ENCODE measurements at regions not wholly inside any gene's neighbourhood (a gene's known extent, or its start where the extent isn't known, plus 50 kb on each side); places are given as distances from the start of the nearest gene placed in this dataset.

DNA sequence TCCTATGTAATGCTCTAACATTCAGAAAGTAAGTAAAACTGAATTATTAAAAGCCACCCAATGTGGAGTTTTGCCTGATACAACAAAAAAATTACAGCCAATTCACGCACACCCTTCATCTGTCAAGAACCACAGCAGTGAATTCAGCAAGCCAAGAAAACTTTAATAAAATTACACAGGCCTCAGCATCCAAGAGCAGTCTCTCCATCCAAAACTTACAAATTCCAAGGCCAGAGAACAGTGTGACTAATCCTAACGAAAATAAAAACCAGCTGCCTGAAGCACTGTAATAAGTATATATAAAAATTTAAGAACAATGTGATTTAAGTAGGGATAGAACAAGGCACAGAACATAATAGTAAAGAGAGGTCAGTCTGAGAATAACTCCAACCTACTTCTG is 54.2 kb downstream of the SIX6 start:
- Histone ChIP-seq H3K79me2 (ENCODE audit: control insufficient read depth, insufficient read depth, low read length) (no peaks in the 10 kb centered on the region), H3K27me3 (replicated peaks in 1 of 4; ENCODE audit: control extremely low read depth in 1 of 4, control insufficient read depth in 3 of 4, insufficient read depth in 4 of 4, low read length in 3 of 4) (no peaks in the 10 kb centered on the region), H3K27ac (ENCODE audit: low read length in 2 of 2) (no peak overlapping the region), H4K20me1 (ENCODE audit: control insufficient read depth, insufficient read depth, low read length, poor library complexity, severe bottlenecking) (no peaks in the 10 kb centered on the region), H3K9me3 (ENCODE audit: control extremely low read depth in 1 of 3, control insufficient read depth in 2 of 3, insufficient read depth in 1 of 3, low read length in 2 of 3) (no peaks in the 10 kb centered on the region), H3K36me3 (replicated peaks in 1 of 2; ENCODE audit: control extremely low read depth in 1 of 2, control insufficient read depth in 1 of 2, extremely low read depth in 1 of 2, insufficient read depth in 2 of 2, low read length in 1 of 2) (no peaks in the 10 kb centered on the region), H2AFZ (ENCODE audit: insufficient read depth, low read depth, low read length, poor library complexity, severe bottlenecking) (no peak overlapping the region), H3K4me3 (ENCODE audit: control extremely low read depth in 1 of 5, extremely low read depth in 1 of 5, insufficient read depth in 1 of 5, low read depth in 2 of 5, low read length in 4 of 5) (no peak overlapping the region), H3K4me2 (replicated peaks; ENCODE audit: low read depth, low read length, poor library complexity, severe bottlenecking) (no peak overlapping the region), H3K4me1 (ENCODE audit: control insufficient read depth in 2 of 2, insufficient read depth in 2 of 2, low read length in 2 of 2) (no peaks in the 10 kb centered on the region), H3K9ac (ENCODE audit: low read length) (no peak overlapping the region)
- POLR2A ChIA-PET = no interaction called here
- H3K4me1 Mint-ChIP-seq = peaks cover 3% of the 10 kb centered on the region
- CTCF ChIA-PET = interaction anchor here (1.1 kb wide), 1 partner anchor 213 kb away, joined by 5 read pairs; no protein-coding TSS in a partner anchor
- no peak for ATAC-seq (ENCODE audit: low read depth)
- H3K9me3 Mint-ChIP-seq (ENCODE audit: insufficient read depth) = no peaks in the 10 kb centered on the region
- H3K27me3 Mint-ChIP-seq = peaks cover 8% of the 10 kb centered on the region
- WGBS (ENCODE audit: insufficient coverage) = 0% methylated on average over 1 of the region's 2 CpGs
- no peak overlapping the region for H3K27ac Mint-ChIP-seq
- H3K4me3 Mint-ChIP-seq = no peak overlapping the region
- intact Hi-C loops (cut with micrococcal nuclease) = loop anchor here (5.0 to 10.0 kb wide), 2 partner anchors 211 to 378 kb away; no protein-coding TSS in a partner anchor
- DNase-seq = no peak
- TF ChIP-seq, protein P1, sequence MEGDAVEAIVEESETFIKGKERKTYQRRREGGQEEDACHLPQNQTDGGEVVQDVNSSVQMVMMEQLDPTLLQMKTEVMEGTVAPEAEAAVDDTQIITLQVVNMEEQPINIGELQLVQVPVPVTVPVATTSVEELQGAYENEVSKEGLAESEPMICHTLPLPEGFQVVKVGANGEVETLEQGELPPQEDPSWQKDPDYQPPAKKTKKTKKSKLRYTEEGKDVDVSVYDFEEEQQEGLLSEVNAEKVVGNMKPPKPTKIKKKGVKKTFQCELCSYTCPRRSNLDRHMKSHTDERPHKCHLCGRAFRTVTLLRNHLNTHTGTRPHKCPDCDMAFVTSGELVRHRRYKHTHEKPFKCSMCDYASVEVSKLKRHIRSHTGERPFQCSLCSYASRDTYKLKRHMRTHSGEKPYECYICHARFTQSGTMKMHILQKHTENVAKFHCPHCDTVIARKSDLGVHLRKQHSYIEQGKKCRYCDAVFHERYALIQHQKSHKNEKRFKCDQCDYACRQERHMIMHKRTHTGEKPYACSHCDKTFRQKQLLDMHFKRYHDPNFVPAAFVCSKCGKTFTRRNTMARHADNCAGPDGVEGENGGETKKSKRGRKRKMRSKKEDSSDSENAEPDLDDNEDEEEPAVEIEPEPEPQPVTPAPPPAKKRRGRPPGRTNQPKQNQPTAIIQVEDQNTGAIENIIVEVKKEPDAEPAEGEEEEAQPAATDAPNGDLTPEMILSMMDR (IDR thresholded peaks at IDR 0.05) = no peak
- TF ChIP-seq EZH2 (IDR thresholded peaks at IDR 0.05; ENCODE audit: borderline replicate concordance, insufficient read depth, low read depth, low read length, poor library complexity, severe bottlenecking) = no peak

DNA sequence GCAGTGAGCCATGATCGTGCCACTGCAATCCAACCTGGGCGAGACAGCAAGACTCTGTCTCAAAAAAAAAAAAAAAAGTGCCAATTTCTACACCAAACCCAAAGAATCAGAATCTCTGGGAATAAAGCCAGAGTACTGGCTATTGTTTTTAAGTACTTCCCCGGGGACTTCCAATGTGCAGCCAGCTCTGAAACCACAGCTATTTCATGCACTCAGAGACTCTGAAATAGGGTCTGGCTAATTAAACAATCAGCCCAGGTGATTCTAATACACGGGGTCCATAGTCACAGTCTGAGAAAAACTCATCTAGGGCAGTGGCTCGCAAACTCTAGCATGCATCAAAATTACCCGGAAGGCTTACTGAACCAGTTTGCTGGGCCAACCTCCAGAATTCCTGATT is 56.3 kb downstream of the SIX6 start:
- ATAC-seq (ENCODE audit: low read depth) = no peak
- H3K27me3 Mint-ChIP-seq = peaks cover 8% of the 10 kb centered on the region
- intact Hi-C loops (cut with micrococcal nuclease) = loop anchor here (10.0 kb wide), 1 partner anchor 380 kb away; no protein-coding TSS in a partner anchor
- H3K4me3 ChIP-seq (ENCODE audit: control extremely low read depth in 1 of 5, extremely low read depth in 1 of 5, insufficient read depth in 1 of 5, low read depth in 2 of 5, low read length in 4 of 5) = no peak overlapping the region
- DNase-seq = no peak
- TF ChIP-seq EZH2 (IDR thresholded peaks at IDR 0.05; ENCODE audit: borderline replicate concordance, insufficient read depth, low read depth, low read length, poor library complexity, severe bottlenecking) = no peak
- TF ChIP-seq, protein P1 (IDR thresholded peaks at IDR 0.05) = no peak
- ChIA-PET POLR2A (no interaction called here), CTCF (interaction anchor here (0.8 kb wide), 1 partner anchor 215 kb away, joined by 3 read pairs; no protein-coding TSS in a partner anchor)
- H3K9me3 ChIP-seq (ENCODE audit: control extremely low read depth in 1 of 3, control insufficient read depth in 2 of 3, insufficient read depth in 1 of 3, low read length in 2 of 3) = no peaks in the 10 kb centered on the region
- H3K4me1 ChIP-seq (ENCODE audit: control insufficient read depth in 2 of 2, insufficient read depth in 2 of 2, low read length in 2 of 2) = no peaks in the 10 kb centered on the region
- H3K27me3 ChIP-seq (replicated peaks in 1 of 4; ENCODE audit: control extremely low read depth in 1 of 4, control insufficient read depth in 3 of 4, insufficient read depth in 4 of 4, low read length in 3 of 4) = no peaks in the 10 kb centered on the region
- no peaks in the 10 kb centered on the region for H3K79me2 ChIP-seq (ENCODE audit: control insufficient read depth, insufficient read depth, low read length)
- H3K4me3 Mint-ChIP-seq = no peak overlapping the region
- no peak overlapping the region for H2AFZ ChIP-seq (ENCODE audit: insufficient read depth, low read depth, low read length, poor library complexity, severe bottlenecking)
- H3K9me3 Mint-ChIP-seq (ENCODE audit: insufficient read depth) = no peaks in the 10 kb centered on the region
- no peaks in the 10 kb centered on the region for H4K20me1 ChIP-seq (ENCODE audit: control insufficient read depth, insufficient read depth, low read length, poor library complexity, severe bottlenecking)
- H3K36me3 ChIP-seq (replicated peaks in 1 of 2; ENCODE audit: control extremely low read depth in 1 of 2, control insufficient read depth in 1 of 2, extremely low read depth in 1 of 2, insufficient read depth in 2 of 2, low read length in 1 of 2) = no peaks in the 10 kb centered on the region
- no peak overlapping the region for H3K4me2 ChIP-seq (replicated peaks; ENCODE audit: low read depth, low read length, poor library complexity, severe bottlenecking)
- no peak overlapping the region for H3K27ac ChIP-seq (ENCODE audit: low read length in 2 of 2)
- no peak overlapping the region for H3K27ac Mint-ChIP-seq
- H3K4me1 Mint-ChIP-seq = peaks cover 3% of the 10 kb centered on the region
- no peak overlapping the region for H3K9ac ChIP-seq (ENCODE audit: low read length)
- WGBS (ENCODE audit: insufficient coverage) = 85% methylated on average over 5 of the region's 6 CpGs

Measured in B cell (primary cell).